Endothelial cell of umbilical vein (primary cell): ENCODE measurements at regions not wholly inside any gene's neighbourhood (a gene's known extent, or its start where the extent isn't known, plus 50 kb on each side); places are given as distances from the start of the nearest gene placed in this dataset.

Experiments used
- EZH2 ChIP-seq: IDR thresholded peaks from 2 replicates; pipeline ENCODE4 v1.6.1; 2012; ENCODE audit warnings: borderline replicate concordance, low read depth, mild to moderate bottlenecking, moderate library complexity, low read length, inconsistent platforms; ENCODE audit not compliant: severe bottlenecking
- FOS ChIP-seq: IDR thresholded peaks from 2 replicates; pipeline ENCODE4 v1.6.1; 2011; ENCODE audit warnings: mild to moderate bottlenecking, low read length, moderate library complexity, borderline replicate concordance; ENCODE audit not compliant: insufficient read depth
- GATA2 ChIP-seq: IDR thresholded peaks from 2 replicates; pipeline ENCODE4 v1.7.0; 2011; ENCODE audit warnings: low read depth, mild to moderate bottlenecking, moderate library complexity, mixed read lengths, low read length; ENCODE audit not compliant: insufficient read length, insufficient read depth
- JUN ChIP-seq: IDR thresholded peaks from 2 replicates; pipeline ENCODE4 v1.6.1; 2011; ENCODE audit warnings: borderline replicate concordance, low read depth; ENCODE audit not compliant: insufficient read length, insufficient read depth
- MYC ChIP-seq: IDR thresholded peaks from one replicate; pipeline ENCODE4 v1.6.1; 2011; ENCODE audit warnings: mild to moderate bottlenecking, low read depth, low read length
- POLR2A ChIP-seq: IDR thresholded peaks from 2 replicates; pipeline ENCODE4 v1.6.1; 2012; ENCODE audit warnings: low read depth, mild to moderate bottlenecking, control low read depth, low read length
- POLR2AphosphoS5 ChIP-seq: IDR thresholded peaks from 2 replicates; pipeline ENCODE4 v1.6.1; 2012; ENCODE audit warnings: low read depth, mild to moderate bottlenecking, control low read depth, low read length, moderate library complexity; ENCODE audit not compliant: insufficient read depth
- TF ChIP-seq, protein P1 (sequence below), 2 donors: IDR thresholded peaks; 1 replicate in 1 of 2; 2 replicates in 1 of 2; pipeline ENCODE4 v1.5.1; 2011; ENCODE audit warnings: low read length in 2 of 2, mild to moderate bottlenecking in 2 of 2, moderate library complexity in 2 of 2, control low read depth in 1 of 2, inconsistent platforms in 1 of 2, low read depth in 1 of 2; ENCODE audit not compliant: insufficient read depth in 1 of 2; ENCODE audit errors: extremely low read depth in 1 of 2
- TF ChIP-seq, protein P2 (sequence below): IDR thresholded peaks from 2 replicates; pipeline ENCODE4 v1.6.1; 2011; ENCODE audit not compliant: insufficient read depth, insufficient read length

DNA sequence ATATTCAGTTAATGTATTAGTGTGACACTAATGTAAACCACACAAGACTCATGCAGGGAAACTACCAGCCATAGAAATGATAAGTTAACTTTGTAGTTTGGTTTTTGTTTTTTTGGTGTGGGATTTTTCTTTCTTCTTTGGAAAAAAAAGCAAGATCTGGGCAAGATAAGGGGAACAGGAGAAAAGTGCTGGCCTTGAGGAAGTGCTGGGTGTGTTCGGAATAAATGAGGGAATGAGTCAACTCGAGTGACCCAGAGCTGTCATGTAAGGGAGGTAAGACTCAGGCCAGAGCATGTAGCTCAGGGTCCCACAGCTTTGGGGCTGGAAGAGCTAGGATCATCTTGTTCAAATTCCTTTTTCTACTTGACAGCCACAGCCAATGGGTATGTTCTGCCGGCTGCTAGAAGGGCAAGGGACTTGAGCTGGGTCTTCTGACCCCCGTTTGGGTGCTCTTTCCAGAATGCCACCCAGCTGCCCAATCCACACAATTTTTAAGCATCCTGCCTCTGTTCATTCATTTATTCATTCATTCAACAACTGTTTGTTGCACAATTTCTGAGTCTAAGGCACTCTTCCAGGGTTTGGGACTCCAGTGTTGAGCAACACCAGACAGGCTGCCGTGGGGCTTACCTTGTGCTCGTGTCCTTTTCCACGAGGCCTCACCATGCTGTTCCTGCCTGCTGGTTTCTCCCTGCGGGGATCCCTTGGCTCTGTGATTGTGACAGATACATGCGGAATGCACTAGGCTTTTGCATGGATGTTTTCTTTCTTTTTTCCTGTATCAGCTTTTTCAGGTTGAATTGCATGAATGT, 54.5 kb downstream of the CLDN34 start:
- TF ChIP-seq, protein P1, sequence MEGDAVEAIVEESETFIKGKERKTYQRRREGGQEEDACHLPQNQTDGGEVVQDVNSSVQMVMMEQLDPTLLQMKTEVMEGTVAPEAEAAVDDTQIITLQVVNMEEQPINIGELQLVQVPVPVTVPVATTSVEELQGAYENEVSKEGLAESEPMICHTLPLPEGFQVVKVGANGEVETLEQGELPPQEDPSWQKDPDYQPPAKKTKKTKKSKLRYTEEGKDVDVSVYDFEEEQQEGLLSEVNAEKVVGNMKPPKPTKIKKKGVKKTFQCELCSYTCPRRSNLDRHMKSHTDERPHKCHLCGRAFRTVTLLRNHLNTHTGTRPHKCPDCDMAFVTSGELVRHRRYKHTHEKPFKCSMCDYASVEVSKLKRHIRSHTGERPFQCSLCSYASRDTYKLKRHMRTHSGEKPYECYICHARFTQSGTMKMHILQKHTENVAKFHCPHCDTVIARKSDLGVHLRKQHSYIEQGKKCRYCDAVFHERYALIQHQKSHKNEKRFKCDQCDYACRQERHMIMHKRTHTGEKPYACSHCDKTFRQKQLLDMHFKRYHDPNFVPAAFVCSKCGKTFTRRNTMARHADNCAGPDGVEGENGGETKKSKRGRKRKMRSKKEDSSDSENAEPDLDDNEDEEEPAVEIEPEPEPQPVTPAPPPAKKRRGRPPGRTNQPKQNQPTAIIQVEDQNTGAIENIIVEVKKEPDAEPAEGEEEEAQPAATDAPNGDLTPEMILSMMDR (IDR thresholded peaks at IDR 0.05; ENCODE audit: extremely low read depth in 1 of 2, insufficient read depth in 1 of 2, low read depth in 1 of 2, low read length in 2 of 2) = no peak
- TF ChIP-seq POLR2AphosphoS5 (no peak), EZH2 (no peak), POLR2A (no peak), MYC (no peak), JUN (peak; percentile 21), GATA2 (peak; percentile 92), FOS (peak; percentile 27)
- TF ChIP-seq, protein P2, sequence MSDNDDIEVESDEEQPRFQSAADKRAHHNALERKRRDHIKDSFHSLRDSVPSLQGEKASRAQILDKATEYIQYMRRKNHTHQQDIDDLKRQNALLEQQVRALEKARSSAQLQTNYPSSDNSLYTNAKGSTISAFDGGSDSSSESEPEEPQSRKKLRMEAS = no peak
